Stimulated activated CD4-positive, alpha-beta T cell treated with anti-CD3 and anti-CD28 coated beads, TNF-alpha, amount 100 ng/mL, for 48 hours (primary cell): ENCODE measurements at regions not wholly inside any gene's neighbourhood (a gene's known extent, or its start where the extent isn't known, plus 50 kb on each side); places are given as distances from the start of the nearest gene placed in this dataset.
"Not testable (repeated sequence)": the region's sequence is repeated elsewhere in the genome, so short reads cannot be mapped to it uniquely, and the experiment has no call there.

Experiments used
- DNase-seq, 3 donors: peaks; one replicate each; pipeline ENCODE4 v3.0.0-alpha.2; 2020; ENCODE audit warnings: low read depth in 3 of 3

DNA sequence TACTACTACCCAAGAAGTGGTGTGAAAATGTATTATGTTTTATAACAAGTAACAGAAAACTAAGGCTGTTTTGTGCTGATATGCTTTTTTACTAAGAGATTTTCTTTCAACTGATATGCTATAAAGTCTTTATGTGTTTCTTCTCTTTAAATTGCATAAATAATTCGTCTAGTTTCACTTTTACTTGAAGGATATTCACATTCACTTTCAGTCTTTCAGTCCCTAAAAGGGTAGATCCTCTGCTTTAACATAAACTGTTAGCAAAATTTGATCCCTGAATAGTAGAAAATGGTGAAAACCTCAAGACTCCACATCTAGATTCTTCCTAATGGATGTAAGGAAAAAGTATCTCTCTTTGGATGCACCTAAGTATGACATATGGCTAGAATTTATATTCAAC lies 69.0 kb upstream of the FST start:
- no peak for DNase-seq

DNA sequence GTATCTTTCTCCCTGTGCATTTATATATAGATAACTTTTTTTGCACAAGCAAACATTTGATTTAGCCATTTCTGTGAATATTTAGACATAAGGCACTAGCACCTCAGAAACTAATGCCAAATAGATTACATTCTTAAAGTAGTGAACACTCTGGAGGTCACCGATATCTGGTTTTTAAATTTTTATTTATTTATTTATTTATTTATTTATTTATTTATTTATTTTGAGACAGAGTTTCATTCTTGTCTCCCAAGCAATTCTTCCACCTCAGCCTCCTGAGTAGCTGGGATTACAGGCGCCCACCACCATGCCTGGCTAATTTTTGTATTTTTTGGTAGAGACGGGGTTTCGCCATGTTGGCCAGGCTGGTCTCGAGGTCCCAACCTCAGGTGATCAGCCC lies 67.9 kb upstream of the FST start:
- not testable (repeated sequence) for DNase-seq

DNA sequence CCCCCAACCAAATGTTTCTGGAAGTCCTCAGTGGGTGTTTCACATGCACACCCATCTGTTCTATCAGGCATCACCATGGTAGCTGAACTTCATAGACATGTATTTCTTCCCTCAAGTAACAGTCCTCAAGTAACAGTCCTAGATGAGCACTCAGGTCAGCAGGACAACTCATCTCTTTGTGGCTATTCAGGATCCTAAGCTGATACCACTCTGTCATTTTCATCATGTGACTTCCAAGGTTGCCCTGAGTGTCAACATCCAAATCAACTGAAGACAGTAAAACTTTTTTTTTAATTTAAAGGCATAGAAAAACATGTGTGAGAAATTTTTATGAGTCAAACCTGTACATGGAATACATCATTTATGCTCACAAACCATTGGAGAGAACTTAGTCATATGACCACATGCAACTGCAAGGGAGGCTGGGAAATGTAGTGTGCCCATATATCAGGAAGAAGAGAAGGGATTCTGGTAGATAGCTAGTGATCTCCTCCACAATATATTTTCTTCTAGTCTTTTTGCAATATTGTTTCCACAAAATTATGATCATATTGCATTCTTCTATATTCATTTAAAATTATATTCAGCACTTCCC lies 64.2 kb upstream of the FST start:
- DNase-seq: no peak

DNA sequence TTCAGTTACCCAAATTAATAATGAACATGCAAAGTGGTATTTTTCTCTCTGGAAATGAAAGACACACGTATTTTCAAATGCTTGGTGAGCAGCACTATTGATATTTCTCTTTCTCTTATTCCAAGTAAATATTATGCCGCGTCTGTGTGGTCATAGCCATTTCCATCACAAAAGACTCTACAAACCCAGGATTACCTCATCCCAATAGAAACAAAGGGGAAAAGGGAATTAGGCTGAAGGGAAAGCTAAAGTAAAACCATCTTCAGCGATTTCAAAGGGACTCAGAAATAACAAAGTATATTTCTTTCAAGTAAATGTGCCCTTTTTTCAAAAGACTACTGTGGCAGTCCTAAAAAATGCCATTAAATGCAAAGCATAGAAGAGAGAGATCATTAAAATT lies 62.0 kb upstream of the FST start:
- DNase-seq: no peak

GRCh38 chr5:53418826-53419658 lies 61.4 kb upstream of the FST start:
- DNase-seq: no peak

GRCh38 chr5:53422539-53422938 lies 57.9 kb upstream of the FST start:
- no peak for DNase-seq

GRCh38 chr5:53423724-53424123 lies 56.7 kb upstream of the FST start:
- DNase-seq: no peak

GRCh38 chr5:53424686-53425615 lies 55.5 kb upstream of the FST start:
- DNase-seq: no peak

DNA sequence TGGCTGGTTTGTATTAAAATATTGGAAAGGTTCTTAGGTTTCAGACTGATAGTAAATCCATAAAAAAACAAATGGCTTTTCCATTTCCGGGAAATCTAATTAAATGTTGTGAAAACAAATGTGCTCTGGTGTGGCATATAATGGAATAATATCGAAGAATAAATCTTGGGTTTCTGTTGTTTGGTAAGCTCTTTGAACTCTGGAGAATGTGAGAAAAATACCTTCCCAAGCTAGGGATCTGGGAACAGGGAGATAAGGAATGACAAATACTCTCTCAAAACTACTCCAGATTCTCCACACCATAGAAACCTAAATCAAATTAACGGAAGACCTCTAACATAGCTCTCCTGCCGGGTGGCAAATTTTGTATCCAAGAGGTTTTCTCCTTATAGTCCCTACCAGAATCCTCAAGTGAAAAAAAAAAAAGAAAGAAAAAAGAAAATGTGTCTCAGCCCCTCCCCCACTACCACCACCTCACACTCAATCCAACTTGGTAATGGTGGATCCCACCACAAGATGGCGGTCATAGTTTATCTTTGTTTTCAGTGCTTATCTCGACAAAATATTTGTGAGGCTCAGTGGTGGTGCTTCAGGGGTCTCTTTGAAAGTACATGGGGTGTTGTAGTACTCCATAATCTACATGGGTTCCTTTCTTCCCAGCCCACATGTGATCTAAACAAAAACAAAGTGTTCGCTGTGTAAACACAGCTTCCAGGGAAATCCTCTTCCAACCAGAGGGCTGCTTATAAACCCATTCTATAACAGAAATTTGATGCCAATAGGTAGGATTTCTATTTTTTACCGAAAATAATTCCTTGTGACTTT lies 54.5 kb upstream of the FST start:
- peak in 1 of 3 donors; percentile 4 for DNase-seq

- DNase-seq: no peak
These were observed 54.0 kb upstream of the FST start for GRCh38 chr5:53426512-53426830.

DNA sequence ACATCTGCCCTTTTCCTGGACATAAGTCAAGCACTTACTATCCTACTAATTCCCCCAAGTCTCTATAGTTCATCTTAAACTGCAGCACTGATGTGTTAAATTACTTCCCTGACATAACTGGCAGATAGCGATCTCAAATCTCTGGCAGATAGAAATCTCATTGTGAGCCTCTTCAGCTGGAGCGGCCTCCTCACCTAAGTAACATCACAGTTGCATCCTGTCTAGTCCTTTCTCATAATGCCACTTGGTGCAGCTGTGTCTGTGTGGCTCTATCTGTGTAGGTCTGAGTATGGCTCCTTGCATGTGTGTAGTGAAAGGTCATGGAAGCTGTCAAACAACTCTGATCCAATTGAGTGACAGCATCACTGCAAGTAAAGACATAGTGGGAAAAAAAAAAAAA lies 53.6 kb upstream of the FST start:
- no peak for DNase-seq

GRCh38 chr5:53427965-53428364 lies 52.5 kb upstream of the FST start:
- no peak for DNase-seq

- no peak for DNase-seq
These were observed 50.7 kb upstream of the FST start for GRCh38 chr5:53429706-53430105.

- DNase-seq: no peak
These were observed 49.7 kb upstream of the FST start for GRCh38 chr5:53430618-53431252.
